HG02973 (cell line): ENCODE measurements at regions not wholly inside any gene's neighbourhood (a gene's known extent, or its start where the extent isn't known, plus 50 kb on each side); places are given as distances from the start of the nearest gene placed in this dataset.

ENCODE experiments used
- ATAC-seq: cut with Tn5 transposase; IDR thresholded peaks from one replicate; pipeline ENCODE4 v1.9.1; 2021; ENCODE audit warnings: moderate library complexity; ENCODE audit not compliant: unreplicated experiment

GRCh38 chr13:97057176-97057575 lies 62.9 kb upstream of the OXGR1 start:
- ATAC-seq, result no peak

- no peak for ATAC-seq
Observed at GRCh38 chr13:97058391-97058790, 64.1 kb upstream of the OXGR1 start.

GRCh38 chr13:97058926-97059325 lies 64.7 kb upstream of the OXGR1 start:
- ATAC-seq, result no peak

- no peak for ATAC-seq
Observed at GRCh38 chr13:97067017-97067895, 73.0 kb upstream of the OXGR1 start.

- ATAC-seq, result no peak
Observed at GRCh38 chr13:97068151-97068550, 73.9 kb upstream of the OXGR1 start.

- ATAC-seq, result no peak
Observed at GRCh38 chr13:97069050-97069815, 75.0 kb upstream of the OXGR1 start.

GRCh38 chr13:97072297-97072696 lies 78.0 kb upstream of the OXGR1 start:
- ATAC-seq, result no peak

- no peak for ATAC-seq
Observed at GRCh38 chr13:97074618-97075017, 80.3 kb upstream of the OXGR1 start.

GRCh38 chr13:97076898-97077297 lies 82.6 kb upstream of the OXGR1 start:
- ATAC-seq, result no peak

GRCh38 chr13:97077341-97077740 lies 83.1 kb upstream of the OXGR1 start:
- ATAC-seq, result no peak

GRCh38 chr13:97079726-97080125 lies 85.5 kb upstream of the OXGR1 start:
- ATAC-seq, result no peak

- ATAC-seq, result no peak
Observed at GRCh38 chr13:97082461-97083207, 88.4 kb upstream of the OXGR1 start.

- no peak for ATAC-seq
Observed at GRCh38 chr13:97091196-97091595, 96.9 kb upstream of the OXGR1 start.

GRCh38 chr13:97100821-97101220 lies 106.5 kb upstream of the OXGR1 start:
- no peak for ATAC-seq

- ATAC-seq, result no peak
Observed at GRCh38 chr13:97101912-97102708, 107.8 kb upstream of the OXGR1 start.

- ATAC-seq, result no peak
Observed at GRCh38 chr13:97106323-97106722, 112.0 kb upstream of the OXGR1 start.

GRCh38 chr13:97107815-97108529 lies 113.7 kb upstream of the OXGR1 start:
- ATAC-seq, result no peak

- ATAC-seq, result no peak
Observed at GRCh38 chr13:97108530-97108900, 113.6 kb upstream of the MBNL2 start.

GRCh38 chr13:97109256-97109655 lies 112.9 kb upstream of the MBNL2 start:
- no peak for ATAC-seq
